Liver (tissue), 3 donors: ENCODE measurements at regions not wholly inside any gene's neighbourhood (a gene's known extent, or its start where the extent isn't known, plus 50 kb on each side); places are given as distances from the start of the nearest gene placed in this dataset.

Source experiments
- CTCF ChIP-seq: fragments of 150-350 bp; IDR thresholded peaks from 2 replicates; pipeline ENCODE4 v1.5.1; 2017; ENCODE audit warnings: improper control_type of control experiment, low read depth, low read length; ENCODE audit not compliant: missing input control
- TAF1 ChIP-seq: conservative IDR thresholded peaks from 2 replicates; pipeline ENCODE4 v1.6.1; 2016; ENCODE audit warnings: antibody characterized with exemption, mild to moderate bottlenecking
- donor health status: healthy.
- donor health status: healthy.

GRCh38 chr5:4570047-4570995 lies 569.8 kb upstream of the ADAMTS16 start:
- TF ChIP-seq TAF1, result no peak
- no peak for TF ChIP-seq CTCF
